GM23338 (cell line): ENCODE measurements at regions not wholly inside any gene's neighbourhood (a gene's known extent, or its start where the extent isn't known, plus 50 kb on each side); places are given as distances from the start of the nearest gene placed in this dataset.

Source experiments
- ATAC-seq: fragments of 200-7000 bp; cut with Tn5 transposase; 3 replicates; pipeline ENCODE4 v1.9.1; 2020
- DNase-seq: peaks from one replicate; pipeline ENCODE4 v3.0.0-alpha.2; 2015; ENCODE audit warnings: low spot score
- H2AFZ ChIP-seq: fragments of 200-600 bp; sonication (generic); 2 replicates; pipeline ENCODE4 v1.8.0; 2016; ENCODE audit warnings: antibody characterized with exemption, mild to moderate bottlenecking, moderate library complexity
- H3F3A ChIP-seq: fragments of 200-600 bp; sonication (generic); replicated peaks from 2 replicates; pipeline ENCODE4 v1.8.0; 2017; ENCODE audit warnings: antibody characterized with exemption, mixed run types, low read depth
- H3K27ac ChIP-seq: fragments of 200-600 bp; sonication (generic); 2 replicates; pipeline ENCODE4 v1.6.1; 2016; ENCODE audit warnings: low read depth
- H3K27me3 ChIP-seq: fragments of 200-600 bp; sonication (generic); 2 replicates; pipeline ENCODE4 v1.8.0; 2016; ENCODE audit warnings: mild to moderate bottlenecking, mixed run types, moderate library complexity; ENCODE audit not compliant: insufficient read depth
- H3K36me3 ChIP-seq: fragments of 200-600 bp; sonication (generic); 2 replicates; pipeline ENCODE4 v1.8.0; 2016; ENCODE audit warnings: mild to moderate bottlenecking; ENCODE audit not compliant: insufficient read depth
- H3K4me1 ChIP-seq: fragments of 200-600 bp; sonication (generic); 2 replicates; pipeline ENCODE4 v1.8.0; 2016; ENCODE audit warnings: mild to moderate bottlenecking, moderate library complexity; ENCODE audit not compliant: insufficient read depth
- H3K4me2 ChIP-seq: fragments of 200-600 bp; sonication (generic); 2 replicates; pipeline ENCODE4 v1.7.1; 2017; ENCODE audit warnings: mixed run types
- H3K4me3 ChIP-seq: fragments of 200-600 bp; sonication (generic); 2 replicates; pipeline ENCODE4 v1.6.1; 2016; ENCODE audit warnings: mixed run types
- H3K79me2 ChIP-seq: fragments of 200-600 bp; sonication (generic); replicated peaks from 2 replicates; pipeline ENCODE4 v1.8.0; 2017; ENCODE audit warnings: mild to moderate bottlenecking; ENCODE audit not compliant: insufficient read depth
- H3K9me2 ChIP-seq: fragments of 200-600 bp; sonication (generic); 2 replicates; pipeline ENCODE4 v1.8.0; 2017; ENCODE audit not compliant: insufficient read depth
- H4K20me1 ChIP-seq: fragments of 200-600 bp; sonication (generic); replicated peaks from 2 replicates; pipeline ENCODE4 v1.8.0; 2017; ENCODE audit warnings: mild to moderate bottlenecking; ENCODE audit not compliant: insufficient read depth
- H3K27ac Mint-ChIP-seq: 2 replicates; pipeline ENCODE4 v1.8.0; 2020; ENCODE audit warnings: inconsistent platforms, mild to moderate bottlenecking, moderate library complexity, mixed read lengths
- H3K27me3 Mint-ChIP-seq: 3 replicates; pipeline ENCODE4 v1.8.0; 2022; ENCODE audit warnings: low read depth, mild to moderate bottlenecking, moderate library complexity, mixed read lengths, inconsistent platforms; ENCODE audit not compliant: insufficient read depth, poor library complexity
- H3K36me3 Mint-ChIP-seq: 3 replicates; pipeline ENCODE4 v1.8.0; 2021; ENCODE audit warnings: low read depth, mild to moderate bottlenecking, inconsistent platforms, moderate library complexity, mixed read lengths
- H3K4me1 Mint-ChIP-seq: 3 replicates; pipeline ENCODE4 v1.8.0; 2020; ENCODE audit warnings: mild to moderate bottlenecking, inconsistent platforms, mixed read lengths
- H3K4me3 Mint-ChIP-seq: 3 replicates; pipeline ENCODE4 v1.8.0; 2021; ENCODE audit warnings: moderate library complexity, mild to moderate bottlenecking, inconsistent platforms, mixed read lengths
- H3K9me3 Mint-ChIP-seq: 3 replicates; pipeline ENCODE4 v1.8.0; 2020; ENCODE audit warnings: moderate library complexity, mild to moderate bottlenecking, inconsistent platforms, mixed read lengths
- CREB1 ChIP-seq: fragments of 250-450 bp; sonication (Bioruptor Pico); IDR thresholded peaks from 2 replicates; pipeline ENCODE4 v1.5.0; 2020; ENCODE audit warnings: low read depth, mild to moderate bottlenecking, moderate library complexity
- EZH2 ChIP-seq: fragments of 200-600 bp; sonication (generic); IDR thresholded peaks from one replicate; pipeline ENCODE4 v1.8.0; 2017; ENCODE audit warnings: antibody characterized with exemption, mild to moderate bottlenecking, low read depth; ENCODE audit not compliant: unreplicated experiment
- EZH2phosphoT487 ChIP-seq: fragments of 200-600 bp; sonication (generic); IDR thresholded peaks from one replicate; pipeline ENCODE4 v1.8.1; 2018; ENCODE audit warnings: antibody characterized with exemption; ENCODE audit not compliant: unreplicated experiment
- JUNB ChIP-seq: IDR thresholded peaks from one replicate; pipeline ENCODE4 v1.6.1; 2016; ENCODE audit warnings: antibody characterized with exemption; ENCODE audit not compliant: unreplicated experiment
- NANOG ChIP-seq: IDR thresholded peaks from 2 replicates; pipeline ENCODE4 v1.6.1; 2016; ENCODE audit warnings: antibody characterized with exemption, borderline replicate concordance
- POLR2AphosphoS5 ChIP-seq: IDR thresholded peaks from 2 replicates; pipeline ENCODE4 v1.6.1; 2016; ENCODE audit warnings: antibody characterized with exemption, low read depth
- STAT1 ChIP-seq: IDR thresholded peaks from one replicate; pipeline ENCODE4 v1.6.1; 2016; ENCODE audit warnings: antibody characterized with exemption; ENCODE audit not compliant: unreplicated experiment
- ZNF114 ChIP-seq: fragments of 250-450 bp; sonication (Bioruptor Pico); IDR thresholded peaks from 2 replicates; pipeline ENCODE4 v1.5.0; 2020; ENCODE audit warnings: mild to moderate bottlenecking, moderate library complexity
- ZNF331 ChIP-seq: fragments of 250-450 bp; sonication (Bioruptor Pico); IDR thresholded peaks from 2 replicates; pipeline ENCODE4 v1.5.0; 2020; ENCODE audit warnings: low read depth, mild to moderate bottlenecking, moderate library complexity
- TF ChIP-seq, protein P1 (sequence below), 2 experiments: fragments of 200-600 bp in 1 of 2; sonication (generic) in 1 of 2; conservative IDR thresholded peaks; 2 replicates each; pipeline versions ENCODE4 v1.5.1 to v1.6.1; 2016 to 2017; ENCODE audit warnings: antibody characterized with exemption in 2 of 2, low read depth in 2 of 2, mild to moderate bottlenecking in 2 of 2, moderate library complexity in 1 of 2
- TF ChIP-seq, protein P2 (sequence below): IDR thresholded peaks from 2 replicates; pipeline ENCODE4 v1.6.1; 2016; ENCODE audit warnings: antibody characterized with exemption
- TF ChIP-seq, protein P3 (sequence below): IDR thresholded peaks from one replicate; pipeline ENCODE4 v1.6.1; 2018; ENCODE audit warnings: antibody characterized with exemption; ENCODE audit not compliant: unreplicated experiment
- TF ChIP-seq, protein P4 (sequence below): fragments of 250-450 bp; sonication (Bioruptor Pico); IDR thresholded peaks from 2 replicates; pipeline ENCODE4 v1.5.0; 2020; ENCODE audit warnings: mild to moderate bottlenecking, moderate library complexity

DNA sequence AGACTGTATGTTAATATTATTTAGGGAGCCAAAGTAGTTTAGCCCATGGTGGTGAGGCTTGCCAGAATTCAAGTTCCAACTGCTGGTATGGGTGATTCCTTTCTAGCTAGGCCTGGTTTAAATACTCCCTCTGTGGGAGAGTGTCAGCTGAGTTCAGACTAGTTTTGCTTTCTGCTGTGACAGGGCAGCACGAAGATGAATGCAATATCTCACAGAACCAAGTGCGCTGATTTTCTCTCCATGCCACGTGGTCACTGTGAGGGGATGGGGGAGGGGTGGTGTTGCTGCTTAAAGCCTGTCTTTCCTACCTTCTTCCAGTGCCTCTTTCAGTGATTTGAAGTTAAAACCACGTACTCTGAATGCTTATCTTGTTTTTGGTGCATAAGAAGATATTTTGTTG is 445.7 kb upstream of the CXorf51B start:
- no peaks in the 10 kb centered on the region for H3K4me1 ChIP-seq
- Mint-ChIP-seq H3K4me1 (no peaks in the 10 kb centered on the region), H3K4me3 (no peak overlapping the region), H3K9me3 (peaks cover 66% of the 10 kb centered on the region), H3K36me3 (peaks cover 9% of the 10 kb centered on the region; the same call in 2 of the 3 replicates), H3K27me3 (no peaks in the 10 kb centered on the region), H3K27ac (no peak overlapping the region)
- H3F3A ChIP-seq: no peaks in the 10 kb centered on the region
- H3K27ac ChIP-seq: no peak overlapping the region
- H3K4me2 ChIP-seq: no peak overlapping the region
- H3K9me2 ChIP-seq: no peaks in the 10 kb centered on the region
- H2AFZ ChIP-seq: no peak overlapping the region
- ATAC-seq: no peak
- H3K4me3 ChIP-seq: no peak overlapping the region
- H3K79me2 ChIP-seq: no peaks in the 10 kb centered on the region
- no peaks in the 10 kb centered on the region for H3K36me3 ChIP-seq
- no peak for DNase-seq
- no peaks in the 10 kb centered on the region for H4K20me1 ChIP-seq
- H3K27me3 ChIP-seq: no peaks in the 10 kb centered on the region
- TF ChIP-seq ZNF331 (CRISPR knock-in tag) (no peak), JUNB (no peak), NANOG (no peak), CREB1 (CRISPR knock-in tag) (no peak), STAT1 (no peak), POLR2AphosphoS5 (no peak), EZH2phosphoT487 (no peak), EZH2 (no peak), ZNF114 (no peak)
- TF ChIP-seq, protein P1, sequence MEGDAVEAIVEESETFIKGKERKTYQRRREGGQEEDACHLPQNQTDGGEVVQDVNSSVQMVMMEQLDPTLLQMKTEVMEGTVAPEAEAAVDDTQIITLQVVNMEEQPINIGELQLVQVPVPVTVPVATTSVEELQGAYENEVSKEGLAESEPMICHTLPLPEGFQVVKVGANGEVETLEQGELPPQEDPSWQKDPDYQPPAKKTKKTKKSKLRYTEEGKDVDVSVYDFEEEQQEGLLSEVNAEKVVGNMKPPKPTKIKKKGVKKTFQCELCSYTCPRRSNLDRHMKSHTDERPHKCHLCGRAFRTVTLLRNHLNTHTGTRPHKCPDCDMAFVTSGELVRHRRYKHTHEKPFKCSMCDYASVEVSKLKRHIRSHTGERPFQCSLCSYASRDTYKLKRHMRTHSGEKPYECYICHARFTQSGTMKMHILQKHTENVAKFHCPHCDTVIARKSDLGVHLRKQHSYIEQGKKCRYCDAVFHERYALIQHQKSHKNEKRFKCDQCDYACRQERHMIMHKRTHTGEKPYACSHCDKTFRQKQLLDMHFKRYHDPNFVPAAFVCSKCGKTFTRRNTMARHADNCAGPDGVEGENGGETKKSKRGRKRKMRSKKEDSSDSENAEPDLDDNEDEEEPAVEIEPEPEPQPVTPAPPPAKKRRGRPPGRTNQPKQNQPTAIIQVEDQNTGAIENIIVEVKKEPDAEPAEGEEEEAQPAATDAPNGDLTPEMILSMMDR (conservative IDR thresholded peaks at IDR 0.05; ENCODE audit: low read depth in 2 of 2): no peak
- TF ChIP-seq, protein P2, sequence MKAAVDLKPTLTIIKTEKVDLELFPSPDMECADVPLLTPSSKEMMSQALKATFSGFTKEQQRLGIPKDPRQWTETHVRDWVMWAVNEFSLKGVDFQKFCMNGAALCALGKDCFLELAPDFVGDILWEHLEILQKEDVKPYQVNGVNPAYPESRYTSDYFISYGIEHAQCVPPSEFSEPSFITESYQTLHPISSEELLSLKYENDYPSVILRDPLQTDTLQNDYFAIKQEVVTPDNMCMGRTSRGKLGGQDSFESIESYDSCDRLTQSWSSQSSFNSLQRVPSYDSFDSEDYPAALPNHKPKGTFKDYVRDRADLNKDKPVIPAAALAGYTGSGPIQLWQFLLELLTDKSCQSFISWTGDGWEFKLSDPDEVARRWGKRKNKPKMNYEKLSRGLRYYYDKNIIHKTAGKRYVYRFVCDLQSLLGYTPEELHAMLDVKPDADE: no peak
- TF ChIP-seq, protein P3, sequence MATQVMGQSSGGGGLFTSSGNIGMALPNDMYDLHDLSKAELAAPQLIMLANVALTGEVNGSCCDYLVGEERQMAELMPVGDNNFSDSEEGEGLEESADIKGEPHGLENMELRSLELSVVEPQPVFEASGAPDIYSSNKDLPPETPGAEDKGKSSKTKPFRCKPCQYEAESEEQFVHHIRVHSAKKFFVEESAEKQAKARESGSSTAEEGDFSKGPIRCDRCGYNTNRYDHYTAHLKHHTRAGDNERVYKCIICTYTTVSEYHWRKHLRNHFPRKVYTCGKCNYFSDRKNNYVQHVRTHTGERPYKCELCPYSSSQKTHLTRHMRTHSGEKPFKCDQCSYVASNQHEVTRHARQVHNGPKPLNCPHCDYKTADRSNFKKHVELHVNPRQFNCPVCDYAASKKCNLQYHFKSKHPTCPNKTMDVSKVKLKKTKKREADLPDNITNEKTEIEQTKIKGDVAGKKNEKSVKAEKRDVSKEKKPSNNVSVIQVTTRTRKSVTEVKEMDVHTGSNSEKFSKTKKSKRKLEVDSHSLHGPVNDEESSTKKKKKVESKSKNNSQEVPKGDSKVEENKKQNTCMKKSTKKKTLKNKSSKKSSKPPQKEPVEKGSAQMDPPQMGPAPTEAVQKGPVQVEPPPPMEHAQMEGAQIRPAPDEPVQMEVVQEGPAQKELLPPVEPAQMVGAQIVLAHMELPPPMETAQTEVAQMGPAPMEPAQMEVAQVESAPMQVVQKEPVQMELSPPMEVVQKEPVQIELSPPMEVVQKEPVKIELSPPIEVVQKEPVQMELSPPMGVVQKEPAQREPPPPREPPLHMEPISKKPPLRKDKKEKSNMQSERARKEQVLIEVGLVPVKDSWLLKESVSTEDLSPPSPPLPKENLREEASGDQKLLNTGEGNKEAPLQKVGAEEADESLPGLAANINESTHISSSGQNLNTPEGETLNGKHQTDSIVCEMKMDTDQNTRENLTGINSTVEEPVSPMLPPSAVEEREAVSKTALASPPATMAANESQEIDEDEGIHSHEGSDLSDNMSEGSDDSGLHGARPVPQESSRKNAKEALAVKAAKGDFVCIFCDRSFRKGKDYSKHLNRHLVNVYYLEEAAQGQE: no peak
- TF ChIP-seq, protein P4, sequence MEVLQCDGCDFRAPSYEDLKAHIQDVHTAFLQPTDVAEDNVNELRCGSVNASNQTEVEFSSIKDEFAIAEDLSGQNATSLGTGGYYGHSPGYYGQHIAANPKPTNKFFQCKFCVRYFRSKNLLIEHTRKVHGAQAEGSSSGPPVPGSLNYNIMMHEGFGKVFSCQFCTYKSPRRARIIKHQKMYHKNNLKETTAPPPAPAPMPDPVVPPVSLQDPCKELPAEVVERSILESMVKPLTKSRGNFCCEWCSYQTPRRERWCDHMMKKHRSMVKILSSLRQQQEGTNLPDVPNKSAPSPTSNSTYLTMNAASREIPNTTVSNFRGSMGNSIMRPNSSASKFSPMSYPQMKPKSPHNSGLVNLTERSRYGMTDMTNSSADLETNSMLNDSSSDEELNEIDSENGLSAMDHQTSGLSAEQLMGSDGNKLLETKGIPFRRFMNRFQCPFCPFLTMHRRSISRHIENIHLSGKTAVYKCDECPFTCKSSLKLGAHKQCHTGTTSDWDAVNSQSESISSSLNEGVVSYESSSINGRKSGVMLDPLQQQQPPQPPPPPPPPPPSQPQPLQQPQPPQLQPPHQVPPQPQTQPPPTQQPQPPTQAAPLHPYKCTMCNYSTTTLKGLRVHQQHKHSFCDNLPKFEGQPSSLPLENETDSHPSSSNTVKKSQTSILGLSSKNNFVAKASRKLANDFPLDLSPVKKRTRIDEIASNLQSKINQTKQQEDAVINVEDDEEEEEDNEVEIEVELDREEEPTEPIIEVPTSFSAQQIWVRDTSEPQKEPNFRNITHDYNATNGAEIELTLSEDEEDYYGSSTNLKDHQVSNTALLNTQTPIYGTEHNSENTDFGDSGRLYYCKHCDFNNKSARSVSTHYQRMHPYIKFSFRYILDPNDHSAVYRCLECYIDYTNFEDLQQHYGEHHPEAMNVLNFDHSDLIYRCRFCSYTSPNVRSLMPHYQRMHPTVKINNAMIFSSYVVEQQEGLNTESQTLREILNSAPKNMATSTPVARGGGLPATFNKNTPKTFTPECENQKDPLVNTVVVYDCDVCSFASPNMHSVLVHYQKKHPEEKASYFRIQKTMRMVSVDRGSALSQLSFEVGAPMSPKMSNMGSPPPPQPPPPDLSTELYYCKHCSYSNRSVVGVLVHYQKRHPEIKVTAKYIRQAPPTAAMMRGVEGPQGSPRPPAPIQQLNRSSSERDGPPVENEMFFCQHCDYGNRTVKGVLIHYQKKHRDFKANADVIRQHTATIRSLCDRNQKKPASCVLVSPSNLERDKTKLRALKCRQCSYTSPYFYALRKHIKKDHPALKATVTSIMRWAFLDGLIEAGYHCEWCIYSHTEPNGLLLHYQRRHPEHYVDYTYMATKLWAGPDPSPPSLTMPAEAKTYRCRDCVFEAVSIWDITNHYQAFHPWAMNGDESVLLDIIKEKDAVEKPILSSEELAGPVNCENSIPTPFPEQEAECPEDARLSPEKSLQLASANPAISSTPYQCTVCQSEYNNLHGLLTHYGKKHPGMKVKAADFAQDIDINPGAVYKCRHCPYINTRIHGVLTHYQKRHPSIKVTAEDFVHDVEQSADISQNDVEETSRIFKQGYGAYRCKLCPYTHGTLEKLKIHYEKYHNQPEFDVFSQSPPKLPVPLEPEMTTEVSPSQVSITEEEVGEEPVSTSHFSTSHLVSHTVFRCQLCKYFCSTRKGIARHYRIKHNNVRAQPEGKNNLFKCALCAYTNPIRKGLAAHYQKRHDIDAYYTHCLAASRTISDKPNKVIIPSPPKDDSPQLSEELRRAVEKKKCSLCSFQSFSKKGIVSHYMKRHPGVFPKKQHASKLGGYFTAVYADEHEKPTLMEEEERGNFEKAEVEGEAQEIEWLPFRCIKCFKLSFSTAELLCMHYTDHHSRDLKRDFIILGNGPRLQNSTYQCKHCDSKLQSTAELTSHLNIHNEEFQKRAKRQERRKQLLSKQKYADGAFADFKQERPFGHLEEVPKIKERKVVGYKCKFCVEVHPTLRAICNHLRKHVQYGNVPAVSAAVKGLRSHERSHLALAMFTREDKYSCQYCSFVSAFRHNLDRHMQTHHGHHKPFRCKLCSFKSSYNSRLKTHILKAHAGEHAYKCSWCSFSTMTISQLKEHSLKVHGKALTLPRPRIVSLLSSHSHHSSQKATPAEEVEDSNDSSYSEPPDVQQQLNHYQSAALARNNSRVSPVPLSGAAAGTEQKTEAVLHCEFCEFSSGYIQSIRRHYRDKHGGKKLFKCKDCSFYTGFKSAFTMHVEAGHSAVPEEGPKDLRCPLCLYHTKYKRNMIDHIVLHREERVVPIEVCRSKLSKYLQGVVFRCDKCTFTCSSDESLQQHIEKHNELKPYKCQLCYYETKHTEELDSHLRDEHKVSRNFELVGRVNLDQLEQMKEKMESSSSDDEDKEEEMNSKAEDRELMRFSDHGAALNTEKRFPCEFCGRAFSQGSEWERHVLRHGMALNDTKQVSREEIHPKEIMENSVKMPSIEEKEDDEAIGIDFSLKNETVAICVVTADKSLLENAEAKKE: no peak
